Retinal pigment epithelial cell (primary cell): ENCODE measurements at regions not wholly inside any gene's neighbourhood (a gene's known extent, or its start where the extent isn't known, plus 50 kb on each side); places are given as distances from the start of the nearest gene placed in this dataset.

ENCODE experiments used
- DNase-seq: peaks from one replicate; pipeline ENCODE4 v3.0.0-alpha.2; 2010; ENCODE audit warnings: low read depth
- H3K4me3 ChIP-seq: 2 replicates; pipeline ENCODE4 v1.5.1; 2011; ENCODE audit warnings: mild to moderate bottlenecking, low read length, control low read depth, moderate library complexity
- CTCF ChIP-seq: conservative IDR thresholded peaks from 2 replicates; pipeline ENCODE4 v1.5.1; 2011; ENCODE audit warnings: low read depth, low read length, control low read depth, inconsistent platforms

GRCh38 chr2:236769981-236770671 lies 200.5 kb downstream of the ACKR3 start:
- H3K4me3 ChIP-seq, result no peak overlapping the region
- DNase-seq, result peak; percentile 59
- no peak for TF ChIP-seq CTCF

GRCh38 chr2:236772220-236772837 lies 202.7 kb downstream of the ACKR3 start:
- no peak overlapping the region for H3K4me3 ChIP-seq
- TF ChIP-seq CTCF, result no peak
- no peak for DNase-seq

- TF ChIP-seq CTCF, result no peak
- H3K4me3 ChIP-seq, result no peak overlapping the region
- DNase-seq, result no peak
These were observed 203.6 kb downstream of the ACKR3 start for GRCh38 chr2:236773206-236773605.

GRCh38 chr2:236774171-236774570 lies 204.5 kb downstream of the ACKR3 start:
- DNase-seq, result no peak
- H3K4me3 ChIP-seq, result no peak overlapping the region
- no peak for TF ChIP-seq CTCF

GRCh38 chr2:236775511-236775910 lies 205.9 kb downstream of the ACKR3 start:
- no peak overlapping the region for H3K4me3 ChIP-seq
- no peak for TF ChIP-seq CTCF
- no peak for DNase-seq

DNA sequence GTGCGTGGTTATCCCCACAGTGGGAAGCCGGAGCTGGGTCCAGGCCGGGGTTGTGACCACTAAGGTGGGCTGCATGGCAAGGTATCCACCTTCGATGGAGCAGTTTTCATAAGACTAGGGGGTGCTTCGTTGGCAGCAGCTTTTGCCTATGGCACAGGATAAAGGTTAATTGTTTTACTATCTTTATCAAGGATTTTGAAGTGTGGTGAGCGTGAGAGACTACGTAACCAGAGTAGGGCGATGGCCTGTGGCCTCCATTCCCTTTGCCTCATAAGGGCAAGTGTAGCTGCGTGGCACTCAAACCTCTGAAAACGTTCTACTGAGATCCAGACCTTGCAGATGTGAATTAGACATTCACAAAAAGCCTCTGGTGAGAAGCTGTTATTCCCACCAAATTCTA lies 206.6 kb downstream of the ACKR3 start:
- no peak for TF ChIP-seq CTCF
- H3K4me3 ChIP-seq, result no peak overlapping the region
- DNase-seq, result no peak

DNA sequence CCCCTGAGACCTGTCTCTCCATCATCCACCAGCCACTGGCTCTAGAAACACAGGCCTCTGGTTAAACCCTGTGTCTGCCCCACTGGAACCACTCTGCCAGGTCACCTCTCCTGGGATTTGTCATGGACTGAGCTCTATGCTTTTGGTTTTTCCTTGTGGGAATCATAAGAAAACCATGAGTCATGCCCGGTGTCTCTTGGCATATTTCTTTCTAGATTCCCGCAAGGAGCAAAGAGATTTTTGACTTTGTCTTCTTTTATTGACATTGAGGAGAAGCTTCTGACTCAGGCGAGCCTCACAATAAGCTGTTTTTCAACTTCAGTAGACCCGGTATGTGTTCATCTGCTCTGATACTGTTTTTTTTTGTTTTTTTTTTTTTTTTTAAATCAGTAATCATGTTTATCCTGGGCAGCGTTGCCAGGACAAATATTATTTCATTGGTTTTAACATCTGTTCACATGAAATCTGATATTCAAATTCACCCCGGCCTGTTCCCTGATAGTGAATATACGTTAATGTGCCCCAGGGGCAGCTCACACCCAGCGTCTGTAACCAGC lies 207.1 kb downstream of the ACKR3 start:
- H3K4me3 ChIP-seq, result no peak overlapping the region
- DNase-seq, result no peak
- TF ChIP-seq CTCF, result no peak
